LNCAP (cell line): ENCODE measurements at regions not wholly inside any gene's neighbourhood (a gene's known extent, or its start where the extent isn't known, plus 50 kb on each side); places are given as distances from the start of the nearest gene placed in this dataset.

Experiments
- CTCF ChIP-seq: fragments of 450-650 bp; IDR thresholded peaks from 2 replicates; pipeline ENCODE4 v1.5.1; 2017; ENCODE audit warnings: mild to moderate bottlenecking

DNA sequence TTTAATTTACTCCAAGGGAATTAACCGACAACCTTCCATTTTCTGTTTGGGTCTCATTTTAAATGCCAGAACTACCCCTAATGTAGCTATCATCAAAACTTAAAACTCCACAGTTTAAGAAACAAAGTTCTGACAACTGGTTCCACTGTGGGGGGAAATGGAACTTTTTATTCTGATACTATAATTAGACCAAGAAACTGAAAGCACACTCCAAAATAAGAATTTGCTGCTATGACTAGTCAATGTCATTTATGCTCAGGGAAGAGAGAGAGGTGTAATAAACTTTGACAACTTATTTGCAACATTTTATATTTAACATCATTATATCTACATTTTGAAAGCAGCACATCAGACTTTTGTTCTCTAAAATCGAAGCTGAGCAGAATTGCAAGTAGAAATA is 169.2 kb downstream of the ANXA2 start:
- no peak for TF ChIP-seq CTCF

DNA sequence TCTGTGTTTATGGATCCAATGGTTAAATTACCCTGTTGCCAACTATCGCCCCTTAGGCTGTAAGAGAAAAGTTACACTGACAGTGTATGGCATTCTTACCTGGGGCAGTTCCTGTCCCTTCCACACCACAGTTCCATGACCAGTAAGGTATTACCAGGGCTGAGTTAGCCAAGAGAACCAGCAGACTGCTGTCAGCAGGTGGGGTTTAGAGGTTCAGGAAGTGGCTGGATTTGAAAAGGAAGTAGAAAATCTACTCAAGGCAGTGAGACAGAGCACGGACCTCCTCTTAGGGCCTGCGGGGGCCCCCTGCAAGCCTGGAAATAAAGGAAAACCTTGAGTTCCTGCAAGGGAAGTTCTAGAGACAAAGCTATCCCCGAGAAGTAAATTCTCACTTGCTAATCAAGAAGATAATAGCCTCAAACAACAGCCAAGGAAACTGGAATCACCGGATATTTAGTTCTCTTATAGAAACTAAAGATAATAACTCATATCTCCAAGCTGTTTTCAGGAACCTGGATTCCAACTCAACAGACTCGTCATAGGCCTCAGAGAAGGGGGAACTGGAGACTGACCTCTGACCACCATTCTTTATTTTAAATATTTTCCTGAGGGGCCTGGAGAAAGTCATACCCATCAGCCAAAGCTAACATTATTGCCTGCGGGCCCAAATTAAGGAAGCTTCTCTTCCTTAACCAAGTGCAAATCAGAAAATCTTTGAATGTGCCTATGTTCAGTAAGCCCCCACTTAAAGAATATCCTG is 161.7 kb downstream of the ANXA2 start:
- no peak for TF ChIP-seq CTCF

DNA sequence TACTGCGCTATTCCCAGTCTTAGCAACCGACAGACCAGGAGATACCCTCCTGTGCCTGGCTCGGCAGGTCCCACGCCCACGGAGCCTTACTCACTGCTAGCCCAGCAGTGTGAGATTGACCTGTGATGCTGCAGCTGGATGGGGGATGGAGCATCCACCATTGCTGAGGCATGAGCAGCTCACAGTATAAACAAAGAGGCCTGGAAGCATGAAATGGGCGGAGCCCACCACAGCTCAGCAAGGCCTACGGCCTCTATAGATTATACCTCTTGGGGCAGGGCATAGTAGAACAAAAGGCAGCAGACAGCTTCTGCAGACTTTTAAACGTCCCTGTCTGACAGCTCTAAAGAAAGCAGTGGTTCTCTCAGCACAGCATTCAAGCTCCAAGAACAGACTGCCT is 160.3 kb downstream of the ANXA2 start:
- TF ChIP-seq CTCF: no peak

DNA sequence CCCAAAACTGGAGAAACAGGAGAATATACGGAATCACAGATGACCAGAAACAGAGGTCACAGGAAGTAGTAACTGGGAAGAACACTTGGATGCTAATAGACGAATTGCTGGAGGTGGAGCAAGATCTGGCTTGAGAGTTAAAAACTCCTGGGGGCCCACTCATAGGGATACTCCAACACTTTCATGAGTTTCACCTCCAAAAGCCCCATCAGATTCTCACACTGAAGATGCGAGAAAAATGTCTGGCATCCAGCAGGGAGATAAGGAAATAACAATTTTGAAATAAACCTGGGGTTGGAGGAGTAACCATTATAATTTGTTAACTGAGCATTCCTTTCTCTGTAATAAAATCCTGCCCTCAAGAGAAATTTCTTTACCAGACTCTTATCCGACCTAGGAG is 154.0 kb downstream of the ANXA2 start:
- TF ChIP-seq CTCF: no peak

GRCh38 chr15:60244813-60245212 is 153.0 kb downstream of the ANXA2 start:
- TF ChIP-seq CTCF: no peak

GRCh38 chr15:60250316-60250715 is 147.5 kb downstream of the ANXA2 start:
- TF ChIP-seq CTCF: no peak

GRCh38 chr15:60251300-60252070 is 146.3 kb downstream of the ANXA2 start:
- no peak for TF ChIP-seq CTCF
